Activated CD8-positive, alpha-beta memory T cell treated with anti-CD3 and anti-CD28 coated beads, Interleukin-2, amount 50 U/mL, for 48 hours (primary cell): ENCODE measurements at regions not wholly inside any gene's neighbourhood (a gene's known extent, or its start where the extent isn't known, plus 50 kb on each side); places are given as distances from the start of the nearest gene placed in this dataset.
A peak's percentile ranks its signal among the peaks of the same experiment; 100 is the strongest.

Experiments used
- DNase-seq: peaks from one replicate; pipeline ENCODE4 v3.0.0-alpha.2; 2020

DNA sequence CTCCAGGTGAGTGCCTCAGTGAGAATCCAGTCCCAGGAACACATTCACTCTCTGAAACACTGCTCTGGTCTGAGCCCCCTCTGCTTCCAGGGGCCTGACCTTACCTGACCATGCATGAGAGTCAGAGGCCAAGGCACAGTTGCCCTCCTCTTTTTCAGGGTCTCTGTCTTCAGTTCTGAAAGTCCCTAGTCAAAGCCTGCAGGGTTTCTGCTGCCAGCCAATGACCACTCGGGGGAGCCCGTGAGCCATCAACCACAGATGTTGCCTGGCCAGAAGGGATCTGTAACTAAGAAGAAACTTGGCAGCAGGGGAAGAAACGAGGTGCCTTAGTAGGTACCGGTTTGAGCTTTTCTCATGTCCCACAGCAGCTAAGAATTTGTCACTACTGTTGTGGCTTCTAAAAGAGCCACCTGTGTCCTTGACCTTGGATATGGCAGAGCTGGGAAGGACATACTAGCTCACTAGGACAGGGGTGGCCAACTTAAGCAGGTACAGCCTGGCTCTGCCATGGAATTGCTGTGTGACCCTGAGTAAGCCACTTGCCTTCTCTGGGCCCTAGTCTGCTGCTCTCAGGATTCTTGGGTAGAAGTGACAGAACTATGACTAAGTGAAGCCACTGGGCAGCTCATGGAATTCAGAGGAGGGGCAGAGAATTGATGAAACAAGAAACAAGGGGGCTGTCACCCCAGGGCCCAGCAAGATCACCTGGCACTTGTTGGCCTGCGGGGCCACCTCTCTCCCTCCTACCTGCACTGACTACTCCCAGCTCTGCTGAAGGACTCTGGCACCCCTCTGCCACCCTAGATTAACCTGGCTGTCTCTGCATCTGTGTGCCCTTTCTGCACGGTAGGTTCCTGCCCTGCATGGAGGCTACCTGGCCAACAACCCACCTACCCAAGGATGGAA is 83.8 kb upstream of the GPR26 start:
- DNase-seq = peak; percentile 82

DNA sequence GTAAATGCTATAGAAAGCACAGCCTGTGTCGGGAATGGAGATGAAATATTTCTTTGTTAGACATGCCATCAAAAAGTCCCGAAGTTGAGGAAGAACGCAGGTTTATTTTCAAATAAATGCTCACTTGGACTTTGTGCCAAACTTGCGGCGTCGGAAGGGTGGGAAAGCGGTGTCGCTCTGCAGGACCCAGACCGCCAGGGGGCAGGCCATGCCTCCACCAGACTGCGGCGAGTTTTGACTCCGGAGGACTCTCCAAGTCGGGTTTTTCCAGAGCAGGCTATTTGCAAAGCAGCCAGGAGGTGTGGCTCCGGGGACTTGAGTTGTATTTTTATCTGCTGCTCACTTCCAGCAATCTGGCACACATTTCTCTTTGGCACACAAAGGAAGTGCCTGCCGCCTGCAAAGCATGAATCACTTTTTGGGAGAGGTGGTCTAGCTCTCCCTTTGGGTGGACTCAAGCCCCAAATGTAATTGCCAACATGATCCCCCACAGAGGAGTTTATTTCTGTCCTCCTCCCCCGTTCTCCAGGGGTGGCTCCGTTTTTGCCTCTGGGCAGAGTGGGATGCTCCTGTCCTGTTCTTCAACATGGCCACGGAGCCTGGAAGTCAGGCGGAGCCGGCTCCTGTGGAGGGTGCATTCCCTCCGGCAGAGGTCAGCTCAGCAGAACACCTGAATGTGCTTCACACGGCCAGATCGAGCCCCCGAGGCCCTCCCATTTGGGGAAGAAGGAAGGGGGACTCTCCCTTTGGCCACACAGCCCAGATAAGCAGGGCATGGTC is 82.3 kb upstream of the GPR26 start:
- DNase-seq = peak; percentile 71

DNA sequence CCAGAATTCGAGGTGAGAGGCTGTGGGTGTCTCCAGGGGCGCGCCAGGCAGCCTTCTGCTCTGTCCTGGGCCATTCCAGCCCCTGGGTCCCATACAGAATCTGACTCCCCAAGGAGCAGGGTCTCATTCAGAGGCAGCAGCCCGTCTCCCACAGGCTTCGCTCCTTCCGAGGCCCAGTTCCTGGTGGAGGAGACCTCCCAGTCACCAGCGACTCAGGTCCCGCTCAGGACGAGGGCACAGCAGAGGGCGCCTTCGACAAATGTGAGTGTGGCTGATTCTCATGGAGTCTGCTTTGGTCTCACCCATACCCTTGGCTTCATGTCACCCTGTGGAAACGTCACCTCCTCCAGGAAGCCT is 81.8 kb upstream of the GPR26 start:
- no peak for DNase-seq

DNA sequence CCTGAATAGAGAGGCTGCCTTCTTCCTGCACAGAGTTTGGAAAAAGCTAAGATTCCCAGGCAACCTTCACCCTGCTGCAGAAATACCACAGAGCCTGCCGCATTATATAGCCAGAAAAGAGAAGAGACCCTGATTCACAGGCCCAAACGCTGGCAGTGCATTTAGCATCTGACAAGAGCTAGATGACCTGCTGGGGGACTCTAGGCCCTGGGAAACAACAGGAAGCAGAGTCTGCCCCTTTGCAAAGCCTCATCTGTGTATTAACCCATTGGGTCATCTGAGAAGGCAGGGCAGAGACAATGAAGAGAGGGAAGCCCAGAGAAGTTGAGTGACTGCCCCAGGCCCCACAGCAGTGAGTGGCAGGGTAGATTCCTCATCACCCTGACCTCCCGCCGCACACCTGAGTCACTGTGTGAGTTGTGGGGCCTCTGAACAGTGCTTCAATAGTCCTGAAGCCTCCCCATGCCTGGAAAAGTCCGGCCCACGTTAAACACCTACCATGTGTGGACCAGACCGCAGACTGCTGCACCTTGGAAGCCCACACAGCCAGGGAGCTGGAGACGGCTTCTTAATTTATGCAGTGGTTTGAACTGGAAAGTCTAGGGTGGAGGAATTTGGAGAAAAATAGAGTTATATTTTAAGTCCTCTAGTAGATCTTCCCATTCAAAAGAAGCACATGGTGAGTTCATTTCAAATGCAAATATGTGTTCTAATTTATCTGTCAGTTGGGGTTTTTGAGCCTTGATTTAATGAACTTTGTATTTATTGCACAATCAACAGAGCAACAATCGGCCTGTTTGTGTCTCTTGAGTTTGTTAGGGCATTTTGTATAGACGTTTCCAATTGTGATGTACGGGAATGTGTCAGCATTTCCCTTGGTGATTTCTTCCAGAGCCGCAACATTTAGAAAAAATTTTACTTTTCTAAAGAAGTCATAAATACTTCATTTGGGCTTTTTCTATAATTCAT is 80.4 kb upstream of the GPR26 start:
- DNase-seq = no peak

DNA sequence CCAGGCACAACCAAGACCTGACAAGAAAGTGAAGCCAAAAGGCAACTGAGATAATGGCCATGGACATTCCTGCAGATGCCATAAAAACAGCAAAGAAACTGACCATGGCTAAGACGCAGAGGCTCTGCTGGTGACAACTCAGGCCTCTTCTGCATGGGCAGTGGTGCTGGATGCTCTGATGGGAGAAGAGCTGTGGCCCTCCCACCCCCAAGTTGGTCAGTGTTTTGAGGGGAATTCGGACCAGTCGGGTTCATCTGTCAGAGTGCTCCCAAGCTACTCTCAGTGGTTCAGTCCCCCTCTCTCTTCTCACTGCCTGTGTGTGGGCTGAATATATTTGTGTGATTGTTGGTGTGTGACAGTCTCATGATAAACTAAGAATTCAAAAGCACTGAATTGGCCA is 79.0 kb upstream of the GPR26 start:
- DNase-seq = no peak

DNA sequence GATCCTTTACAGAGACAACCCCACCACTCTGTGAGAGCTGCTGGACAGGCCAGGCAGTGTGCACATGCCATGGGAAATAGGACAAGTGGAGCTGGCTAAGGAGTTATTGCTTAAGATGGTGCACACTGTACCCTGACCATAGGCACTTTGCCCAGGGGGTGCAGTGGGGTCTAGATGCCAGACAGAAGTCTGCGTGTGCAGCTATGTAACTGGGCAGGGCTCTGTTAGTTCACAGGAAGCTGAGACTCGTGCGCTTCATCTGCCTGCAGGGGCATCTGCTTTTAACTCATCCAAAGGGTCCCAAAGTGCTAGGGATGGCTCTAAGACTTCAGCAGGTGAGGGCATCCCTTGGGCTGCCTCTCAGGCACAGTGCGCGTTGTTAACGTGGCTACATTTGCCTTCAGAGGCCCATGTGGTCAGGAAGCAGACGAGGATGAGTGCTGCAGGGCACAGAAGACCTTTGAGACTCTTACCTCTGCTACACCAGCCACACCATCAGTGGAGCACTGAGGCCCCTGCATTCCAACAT is 77.7 kb upstream of the GPR26 start:
- DNase-seq = no peak

DNA sequence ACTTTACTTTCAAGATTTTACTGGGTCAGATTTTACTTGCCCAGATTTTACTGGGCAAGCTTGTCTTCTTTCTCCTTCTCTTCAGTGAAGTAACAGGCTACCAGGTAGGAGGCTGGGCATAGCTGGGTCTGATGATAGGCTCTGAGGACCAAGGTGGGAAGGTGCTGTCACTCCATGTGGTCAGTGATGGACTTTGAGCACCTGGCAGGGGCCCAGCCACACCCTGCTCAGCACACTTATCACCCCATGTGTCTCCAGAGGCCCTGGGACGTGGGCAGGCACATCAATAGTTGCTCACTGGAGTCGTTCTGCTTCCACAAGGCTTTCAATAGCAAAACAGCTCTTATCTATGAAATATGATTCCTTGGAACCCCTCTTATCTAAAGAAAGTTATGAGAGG is 70.5 kb upstream of the GPR26 start:
- no peak for DNase-seq

DNA sequence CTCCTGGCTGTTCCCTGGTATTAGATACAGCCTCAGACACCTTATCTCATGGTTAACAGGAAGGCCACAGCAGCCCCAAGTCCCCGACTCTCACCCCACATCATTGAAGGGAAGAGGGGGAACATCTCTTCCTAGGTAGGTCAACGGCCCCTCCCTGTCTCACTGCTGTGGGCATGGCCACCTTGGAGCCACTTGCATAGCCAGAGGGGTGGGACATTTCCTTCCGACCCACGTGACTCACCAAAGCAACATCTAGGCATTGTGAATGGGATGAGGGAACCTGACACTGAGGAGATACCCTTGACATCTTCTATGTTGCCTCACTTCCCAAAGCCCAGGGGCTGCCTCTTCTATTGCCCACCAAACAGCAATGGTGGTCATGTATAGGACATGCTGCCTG is 68.5 kb upstream of the GPR26 start:
- no peak for DNase-seq

DNA sequence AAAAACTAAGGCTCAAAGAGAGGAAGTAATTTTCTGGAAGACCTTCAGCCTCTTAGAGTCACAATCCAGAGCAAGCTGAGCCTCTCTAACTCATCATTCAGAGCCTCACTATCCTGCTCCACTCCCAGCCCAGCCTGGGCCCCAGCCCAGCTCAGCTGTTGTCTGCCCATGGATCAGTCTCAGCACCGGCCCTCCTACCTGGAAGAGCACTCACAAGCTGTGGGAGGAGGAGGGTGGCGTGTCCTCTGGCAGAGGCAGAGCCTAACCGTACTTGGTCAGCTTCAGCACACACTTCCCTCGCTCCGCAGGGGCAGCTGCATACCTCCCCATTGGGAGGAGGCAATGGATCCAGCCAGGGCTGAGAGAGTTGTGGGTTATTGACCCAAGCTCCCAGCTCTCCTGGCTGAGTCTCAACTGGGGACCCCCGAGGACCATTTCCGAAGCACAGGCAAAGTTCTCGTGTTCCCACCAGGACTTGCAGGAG is 66.7 kb upstream of the GPR26 start:
- no peak for DNase-seq

DNA sequence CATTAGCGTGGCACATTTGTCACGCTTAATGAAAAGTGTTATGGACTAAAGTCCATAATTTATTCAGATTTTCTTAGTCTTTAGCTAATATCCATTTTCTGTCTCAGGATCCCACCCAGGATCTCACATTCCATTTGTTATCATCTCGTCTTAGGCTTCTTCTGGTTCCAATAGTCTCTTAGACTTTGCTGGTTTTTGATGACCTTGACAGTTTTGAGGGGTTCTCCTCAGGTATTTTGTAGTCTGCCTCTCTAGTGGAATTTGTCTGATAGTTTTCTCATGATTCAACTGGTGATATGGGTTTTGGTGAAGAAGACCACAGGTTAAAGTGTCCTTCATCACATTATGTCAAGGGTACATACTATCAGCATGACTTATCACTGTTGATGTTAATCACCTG is 66.0 kb upstream of the GPR26 start:
- no peak for DNase-seq

DNA sequence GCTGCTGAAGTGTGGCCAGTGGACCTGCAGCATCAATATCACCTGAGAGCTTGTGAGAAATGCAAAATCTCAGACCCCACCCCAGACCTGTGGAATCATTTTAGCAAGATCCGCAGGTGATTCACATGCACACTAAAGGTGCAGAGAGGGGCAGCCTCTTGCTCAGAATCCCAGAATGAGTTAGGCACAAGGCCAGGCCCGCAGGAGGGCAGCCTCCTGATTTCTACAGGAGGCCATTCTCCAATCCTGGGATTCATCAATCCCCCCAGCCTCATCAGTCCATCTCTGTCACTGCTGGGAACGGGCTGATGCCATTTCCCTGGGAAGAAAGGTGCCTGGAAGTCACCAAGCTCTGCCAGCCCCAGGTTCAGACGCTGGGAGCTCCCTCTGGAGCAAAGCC is 63.0 kb upstream of the GPR26 start:
- DNase-seq = no peak

DNA sequence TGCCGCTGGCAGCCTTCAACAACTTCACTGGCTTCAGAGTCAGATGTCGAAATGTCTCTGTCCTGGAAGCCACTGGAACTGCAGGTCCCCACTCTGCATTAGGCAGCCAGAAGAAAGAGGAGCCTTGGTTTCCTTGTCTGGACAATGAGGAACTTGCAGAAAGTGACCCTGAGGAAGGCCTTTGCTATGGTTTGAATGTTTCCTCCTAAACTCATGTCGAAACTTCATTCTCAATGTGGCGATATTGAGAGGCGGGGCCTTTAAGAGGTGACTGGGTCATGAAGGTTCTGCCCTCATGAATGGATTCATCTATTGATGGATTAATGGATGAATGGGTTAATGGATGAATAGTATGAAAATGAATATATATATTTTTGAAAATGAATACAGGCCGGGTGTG is 61.6 kb upstream of the GPR26 start:
- no peak for DNase-seq

DNA sequence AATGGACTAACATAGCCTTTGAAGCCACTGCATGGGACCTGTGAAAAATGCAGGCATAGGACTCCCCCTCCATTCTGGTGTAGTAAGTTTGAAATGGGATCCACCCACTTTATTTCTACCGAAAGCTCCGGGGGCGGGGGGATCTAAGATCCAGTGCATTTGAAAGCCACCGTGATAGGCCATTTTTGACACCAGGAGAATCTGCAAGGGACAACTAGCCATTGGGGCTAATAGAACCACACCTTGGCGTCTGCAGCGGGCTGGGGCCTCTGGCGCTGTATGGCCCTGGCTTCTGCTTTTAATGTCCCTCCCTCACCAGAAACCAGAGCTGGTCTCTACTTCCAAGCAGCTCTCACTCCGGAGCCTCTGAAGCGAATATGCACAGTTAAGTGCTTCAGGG is 60.1 kb upstream of the GPR26 start:
- no peak for DNase-seq

DNA sequence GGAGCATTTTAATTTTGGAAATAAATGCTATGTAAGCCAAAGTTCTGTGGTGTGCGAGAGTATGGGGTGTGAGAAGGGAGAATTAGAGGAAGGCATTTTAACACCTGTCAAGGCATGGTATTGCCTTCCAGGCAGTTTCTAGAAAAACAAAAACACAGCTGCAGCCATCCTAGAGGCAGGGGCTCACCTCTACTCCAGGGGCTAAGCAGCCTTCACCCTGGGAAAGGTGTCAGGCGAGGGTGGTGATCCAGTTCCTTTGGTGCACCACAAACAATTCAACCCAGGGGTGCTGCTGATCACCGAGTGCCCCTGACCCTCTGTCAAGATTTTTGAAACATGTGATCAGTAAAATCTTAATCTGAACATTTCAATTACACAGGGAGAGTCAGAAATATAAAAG is 59.2 kb upstream of the GPR26 start:
- no peak for DNase-seq

DNA sequence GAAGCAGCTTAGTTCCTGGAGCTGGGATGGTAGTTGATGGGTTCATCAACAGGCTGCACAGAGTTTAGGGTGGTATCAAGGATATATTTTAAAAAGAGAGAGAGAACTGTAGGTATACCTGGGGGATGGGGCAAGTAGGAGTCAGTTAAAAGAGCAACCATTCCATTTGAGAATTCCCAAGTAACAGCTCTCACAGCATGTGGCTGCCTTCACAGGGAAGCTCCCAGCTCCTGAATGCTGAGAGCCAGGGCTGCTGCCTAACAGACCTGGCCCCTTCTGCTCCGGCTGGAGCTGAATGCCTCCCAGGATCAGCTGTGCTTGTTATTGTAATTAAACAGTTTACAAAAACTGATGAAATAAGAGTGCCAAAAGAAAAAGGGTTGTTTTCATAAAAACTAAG is 58.8 kb upstream of the GPR26 start:
- no peak for DNase-seq

DNA sequence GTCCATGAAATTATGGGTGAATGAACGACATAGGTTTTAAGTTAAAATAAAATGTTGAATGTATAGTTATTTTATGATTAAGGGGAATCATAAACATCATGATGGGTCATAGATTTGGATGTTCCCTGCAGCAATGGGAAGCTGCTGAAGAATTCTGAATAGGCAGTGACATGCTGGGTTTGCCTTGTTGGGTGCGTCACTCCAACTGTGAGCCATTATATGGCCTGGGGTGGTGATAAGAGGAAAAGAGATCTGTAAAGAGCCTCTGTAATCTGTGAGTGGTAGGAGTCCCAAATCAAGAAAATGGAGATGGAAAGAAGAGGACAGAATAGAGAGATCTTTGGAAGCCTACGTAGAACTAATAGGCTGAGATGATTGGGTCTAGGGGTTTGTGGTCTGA is 58.1 kb upstream of the GPR26 start:
- no peak for DNase-seq

DNA sequence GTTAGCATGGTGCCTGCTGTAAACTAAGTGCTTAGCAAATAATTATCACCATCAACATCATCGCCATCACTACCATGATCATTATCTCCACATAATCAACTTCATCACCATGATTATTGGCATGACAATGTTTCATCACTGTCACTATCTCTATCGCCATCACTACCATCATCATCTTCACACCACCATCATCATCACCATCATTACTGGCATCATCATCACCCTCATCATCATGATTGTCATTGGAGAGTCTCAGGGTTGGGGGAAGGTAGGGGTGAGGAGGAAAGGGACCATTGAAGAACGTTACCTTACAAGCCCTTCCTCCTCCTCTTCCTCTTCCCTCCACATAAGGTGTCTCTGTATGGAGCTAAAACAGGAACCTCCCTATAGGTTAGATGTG is 54.9 kb upstream of the GPR26 start:
- no peak for DNase-seq

DNA sequence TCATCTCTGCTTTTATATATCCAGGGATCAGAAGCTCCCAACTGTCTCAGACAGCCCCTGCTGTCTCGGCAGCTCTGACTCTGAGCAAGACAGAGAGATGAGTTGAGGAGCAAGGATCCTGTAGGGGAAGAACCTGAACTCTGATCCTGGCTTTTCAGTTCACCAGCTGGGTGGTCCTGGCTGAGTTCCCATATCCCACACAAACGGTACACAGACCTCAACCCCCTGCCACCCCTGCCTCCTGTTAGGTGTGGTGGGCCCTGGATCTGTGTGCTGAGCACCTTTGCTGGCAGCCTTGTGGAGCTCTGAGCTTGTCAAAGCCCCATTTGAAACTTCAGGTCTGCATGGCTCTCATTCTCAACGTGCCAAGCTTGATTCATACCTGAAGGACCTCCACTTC is 54.3 kb upstream of the GPR26 start:
- DNase-seq = no peak

DNA sequence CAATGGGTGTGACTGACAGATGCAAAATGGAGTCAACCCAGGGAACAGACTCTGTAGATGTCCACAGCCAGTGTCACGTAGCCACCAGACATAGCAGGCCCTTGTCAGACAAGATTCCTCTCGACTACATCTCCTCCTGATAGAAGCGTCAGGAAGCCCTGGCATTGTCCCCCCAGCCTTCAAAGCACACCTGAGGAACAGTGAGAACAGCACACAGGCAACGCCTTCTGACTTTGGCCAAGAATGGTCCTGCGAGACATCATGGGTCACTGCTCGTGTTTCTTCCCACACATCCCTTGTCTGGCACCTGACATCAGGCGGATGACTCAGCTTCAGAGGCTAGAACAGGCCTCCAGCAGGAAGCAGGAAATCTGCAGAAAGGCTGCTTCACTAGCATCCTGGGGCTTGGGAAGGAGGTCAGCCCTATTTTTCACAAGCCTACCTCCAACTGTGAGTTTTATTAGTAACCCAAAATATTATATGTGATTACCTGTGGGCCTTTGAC is 52.8 kb upstream of the GPR26 start:
- DNase-seq = no peak

DNA sequence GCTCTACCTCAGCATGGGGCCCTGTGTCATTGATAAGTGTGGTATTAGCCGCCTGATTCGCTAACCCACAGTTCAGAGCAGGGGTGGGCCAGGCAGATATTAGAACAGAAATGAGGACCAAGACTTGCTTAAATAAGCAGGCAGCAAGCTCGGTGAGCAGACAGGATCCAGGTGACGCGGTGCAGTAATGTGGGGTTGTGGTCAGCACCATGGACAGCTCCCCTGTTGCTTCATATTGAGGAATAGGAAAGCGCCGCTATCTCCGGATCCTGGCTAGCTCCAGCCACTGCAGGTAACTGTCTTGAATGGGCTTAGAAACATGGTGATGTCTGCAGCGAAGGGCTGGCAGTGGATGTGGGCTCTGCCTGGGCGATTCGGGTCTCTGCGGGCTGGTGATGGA is 51.3 kb upstream of the GPR26 start:
- DNase-seq = peak; percentile 78
